MCF 10A (cell line): ENCODE measurements at regions not wholly inside any gene's neighbourhood (a gene's known extent, or its start where the extent isn't known, plus 50 kb on each side); places are given as distances from the start of the nearest gene placed in this dataset.

Experiments
- BruUV-seq: library from RNA; stranded (reverse); fragments of 400-500 nt; replicated peaks from 2 replicates; lab custom pipeline; 2021; lab: Mats Ljungman, UMichigan
- CTCF ChIA-PET: fragments of 300-600 bp; sonication (Branson Sonifier 250); formaldehyde crosslinking; extraction: SDS; loops from one replicate; lab custom pipeline; 2021; ENCODE audit warnings: antibody characterized with exemption, inconsistent platforms; lab: Yijun Ruan, JAX
- POLR2A ChIA-PET: fragments of 300-600, 350-650 bp; sonication (Branson Sonifier 250); formaldehyde crosslinking; extraction: SDS; loops from one replicate; lab custom pipeline; 2020; ENCODE audit warnings: antibody characterized with exemption, inconsistent platforms; lab: Yijun Ruan, JAX
- DNase-seq: peaks from one replicate; pipeline ENCODE4 v3.0.0-alpha.2; 2018; ENCODE audit not compliant: unreplicated experiment
- H3K27ac Mint-ChIP-seq: one replicate; pipeline ENCODE4 v1.8.0; 2022; ENCODE audit warnings: mild to moderate bottlenecking, low read depth, mixed read lengths; ENCODE audit not compliant: unreplicated experiment
- H3K27me3 Mint-ChIP-seq: one replicate; pipeline ENCODE4 v1.8.0; 2022; ENCODE audit warnings: mixed read lengths; ENCODE audit not compliant: insufficient read depth, unreplicated experiment
- H3K36me3 Mint-ChIP-seq: one replicate; pipeline ENCODE4 v1.8.0; 2022; ENCODE audit warnings: mild to moderate bottlenecking, moderate library complexity, mixed read lengths; ENCODE audit not compliant: insufficient read depth, unreplicated experiment
- H3K4me1 Mint-ChIP-seq: one replicate; pipeline ENCODE4 v1.8.0; 2022; ENCODE audit warnings: mixed read lengths; ENCODE audit not compliant: insufficient read depth, unreplicated experiment
- H3K4me3 Mint-ChIP-seq: one replicate; pipeline ENCODE4 v1.8.0; 2022; ENCODE audit warnings: mild to moderate bottlenecking, moderate library complexity, mixed read lengths; ENCODE audit not compliant: unreplicated experiment
- H3K9me3 Mint-ChIP-seq: one replicate; pipeline ENCODE4 v1.8.0; 2022; ENCODE audit warnings: mixed read lengths; ENCODE audit not compliant: unreplicated experiment
- CTCF ChIP-seq: fragments of 200-600 bp; IDR thresholded peaks from one replicate; pipeline ENCODE4 v1.8.0; 2022; ENCODE audit warnings: antibody characterized with exemption, mild to moderate bottlenecking; ENCODE audit not compliant: unreplicated experiment
- intact Hi-C: fragments of 100-400 bp; cut with micrococcal nuclease; formaldehyde crosslinking; loops from 2 replicates; pipeline ENCODE4 v1.14.1; 2022

- H3K36me3 Mint-ChIP-seq = no peaks in the 10 kb centered on the region
- POLR2A ChIA-PET = no interaction called here
- H3K27me3 Mint-ChIP-seq = no peaks in the 10 kb centered on the region
- TF ChIP-seq CTCF = no peak
- H3K9me3 Mint-ChIP-seq = no peaks in the 10 kb centered on the region
- H3K4me3 Mint-ChIP-seq = no peak overlapping the region
- no peak overlapping the region for H3K27ac Mint-ChIP-seq
- CTCF ChIA-PET = interaction anchor here (0.6 kb wide), 1 partner anchor 386 kb away, joined by 4 read pairs; no protein-coding TSS in a partner anchor
- H3K4me1 Mint-ChIP-seq = peaks cover 14% of the 10 kb centered on the region
- no TSS peak for BruUV-seq
- intact Hi-C loops = no loop called here
- DNase-seq = no peak
Observed at GRCh38 chr10:111556666-111557065, 479.8 kb downstream of the ADRA2A start.

GRCh38 chr10:111558211-111558610, 481.4 kb downstream of the ADRA2A start:
- Mint-ChIP-seq H3K4me3 (no peak overlapping the region), H3K27ac (no peak overlapping the region), H3K27me3 (no peaks in the 10 kb centered on the region), H3K4me1 (peaks cover 14% of the 10 kb centered on the region), H3K36me3 (no peaks in the 10 kb centered on the region), H3K9me3 (no peaks in the 10 kb centered on the region)
- TF ChIP-seq CTCF = no peak
- intact Hi-C loops = no loop called here
- no peak for DNase-seq
- BruUV-seq = no TSS peak
- POLR2A ChIA-PET = no interaction called here
- CTCF ChIA-PET = no interaction called here

GRCh38 chr10:111560027-111560426, 483.2 kb downstream of the ADRA2A start:
- intact Hi-C loops = no loop called here
- TF ChIP-seq CTCF = no peak
- peaks cover 14% of the 10 kb centered on the region for H3K4me1 Mint-ChIP-seq
- no peaks in the 10 kb centered on the region for H3K27me3 Mint-ChIP-seq
- no peak overlapping the region for H3K27ac Mint-ChIP-seq
- H3K9me3 Mint-ChIP-seq = no peaks in the 10 kb centered on the region
- H3K4me3 Mint-ChIP-seq = no peak overlapping the region
- CTCF ChIA-PET = interaction anchor here (0.6 to 1.2 kb wide), 7 partner anchors 14 to 483 kb away, joined by 3 to 6 read pairs (median 3); partner anchors contain the start of gene ADRA2A
- POLR2A ChIA-PET = interaction anchor here (1.0 to 1.8 kb wide), 3 partner anchors 9 to 120 kb away, joined by 3 to 7 read pairs (median 5); no protein-coding TSS in a partner anchor
- peak; percentile 43 for DNase-seq
- no TSS peak for BruUV-seq
- H3K36me3 Mint-ChIP-seq = no peaks in the 10 kb centered on the region

GRCh38 chr10:111561124-111561523, 484.3 kb downstream of the ADRA2A start:
- ChIA-PET CTCF (interaction anchor here (0.7 to 1.2 kb wide), 3 partner anchors 113 to 640 kb away, joined by 3 read pairs; partner anchors contain the start of gene ADRA2A), POLR2A (interaction anchor here (1.4 to 1.8 kb wide), 2 partner anchors 11 to 121 kb away, joined by 5 to 7 read pairs; no protein-coding TSS in a partner anchor)
- no peaks in the 10 kb centered on the region for H3K36me3 Mint-ChIP-seq
- no peak for TF ChIP-seq CTCF
- BruUV-seq = no TSS peak
- peaks cover 14% of the 10 kb centered on the region for H3K4me1 Mint-ChIP-seq
- H3K9me3 Mint-ChIP-seq = no peaks in the 10 kb centered on the region
- DNase-seq = no peak
- H3K27me3 Mint-ChIP-seq = no peaks in the 10 kb centered on the region
- no peak overlapping the region for H3K27ac Mint-ChIP-seq
- H3K4me3 Mint-ChIP-seq = no peak overlapping the region
- intact Hi-C loops = no loop called here
